H1 (cell line): ENCODE measurements at regions not wholly inside any gene's neighbourhood (a gene's known extent, or its start where the extent isn't known, plus 50 kb on each side); places are given as distances from the start of the nearest gene placed in this dataset.
"Not testable (repeated sequence)": the region's sequence is repeated elsewhere in the genome, so short reads cannot be mapped to it uniquely, and the experiment has no call there.

ENCODE experiments used
- BACH1 ChIP-seq: IDR thresholded peaks from 2 replicates; pipeline ENCODE4 v1.6.1; 2012; ENCODE audit warnings: low read length, improper control_type of control experiment
- BCL11A ChIP-seq, 2 experiments: IDR thresholded peaks; one replicate each; pipeline ENCODE4 v1.6.1; 2011; ENCODE audit warnings: low read depth in 2 of 2, low read length in 2 of 2, mild to moderate bottlenecking in 2 of 2
- CEBPB ChIP-seq: IDR thresholded peaks from 2 replicates; pipeline ENCODE4 v1.6.1; 2012; ENCODE audit warnings: low read depth, low read length
- EGR1 ChIP-seq: IDR thresholded peaks from 2 replicates; pipeline ENCODE4 v1.6.1; 2011; ENCODE audit warnings: low read depth, low read length, borderline replicate concordance
- EP300 ChIP-seq, 2 experiments: IDR thresholded peaks; 1 replicate in 1 of 2; 2 replicates in 1 of 2; pipeline ENCODE4 v1.6.1; 2011 to 2012; ENCODE audit warnings: low read depth in 2 of 2, low read length in 2 of 2, mild to moderate bottlenecking in 2 of 2, borderline replicate concordance in 1 of 2, inconsistent platforms in 1 of 2, moderate library complexity in 1 of 2
- GTF2F1 ChIP-seq: IDR thresholded peaks from 2 replicates; pipeline ENCODE4 v1.6.1; 2012; ENCODE audit warnings: low read depth, low read length, improper control_type of control experiment, borderline replicate concordance
- HDAC2 ChIP-seq, 2 experiments: fragments of 300-600 bp in 1 of 2; sonication (generic) in 1 of 2; IDR thresholded peaks; 2 replicates each; pipeline ENCODE4 v1.6.1; 2011 to 2012; ENCODE audit warnings: low read depth in 2 of 2, low read length in 2 of 2, mild to moderate bottlenecking in 2 of 2, moderate library complexity in 2 of 2, borderline replicate concordance in 1 of 2, inconsistent platforms in 1 of 2
- POLR2A ChIP-seq, 2 experiments: IDR thresholded peaks; 1 replicate in 1 of 2; 2 replicates in 1 of 2; pipeline ENCODE4 v1.6.1; 2011; ENCODE audit warnings: low read depth in 2 of 2, low read length in 2 of 2, mild to moderate bottlenecking in 2 of 2; ENCODE audit errors: control extremely low read depth in 1 of 2
- TAF1 ChIP-seq: IDR thresholded peaks from 2 replicates; pipeline ENCODE4 v1.6.1; 2011; ENCODE audit warnings: mild to moderate bottlenecking, low read depth, low read length
- YY1 ChIP-seq: IDR thresholded peaks from 2 replicates; pipeline ENCODE4 v1.6.1; 2011; ENCODE audit warnings: low read depth, mild to moderate bottlenecking, low read length
- ZNF274 ChIP-seq: IDR thresholded peaks from 2 replicates; pipeline ENCODE4 v1.7.0; 2012; ENCODE audit warnings: low read length, borderline replicate concordance; ENCODE audit errors: extremely low read depth
- TF ChIP-seq, protein P1 (sequence below), 3 experiments: IDR thresholded peaks; 1 replicate in 2 of 3; 2 replicates in 1 of 3; pipeline versions ENCODE4 v1.5.1 to v1.6.1; 2011; ENCODE audit warnings: low read length in 3 of 3, mild to moderate bottlenecking in 3 of 3, inconsistent platforms in 2 of 3, low read depth in 1 of 3, moderate library complexity in 1 of 3; ENCODE audit not compliant: insufficient read depth in 1 of 3; ENCODE audit errors: control extremely low read depth in 1 of 3
- TF ChIP-seq, protein P2 (sequence below): IDR thresholded peaks from 2 replicates; pipeline ENCODE4 v1.6.1; 2012; ENCODE audit warnings: low read length, inconsistent platforms
- TF ChIP-seq, protein P3 (sequence below): IDR thresholded peaks from 2 replicates; pipeline ENCODE4 v1.6.1; 2012; ENCODE audit warnings: inconsistent platforms

DNA sequence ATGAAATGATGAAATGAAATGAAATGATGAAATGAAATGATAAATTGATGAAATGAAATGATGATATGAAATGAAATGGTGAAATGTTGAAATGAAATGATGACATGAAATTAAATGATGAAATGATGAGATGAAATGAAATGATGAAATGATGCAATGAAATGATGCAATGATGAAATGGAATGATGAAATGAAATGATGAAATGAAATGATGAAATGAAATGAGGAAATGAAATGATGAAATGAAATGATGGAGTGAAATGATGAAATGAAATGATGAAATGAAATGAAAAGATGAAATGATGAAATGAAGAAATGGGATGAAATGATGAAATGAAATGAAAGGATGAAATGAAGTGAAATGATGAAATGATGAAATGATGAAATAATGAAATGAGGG lies 558.9 kb downstream of the TP53TG3F start:
- TF ChIP-seq, protein P1, sequence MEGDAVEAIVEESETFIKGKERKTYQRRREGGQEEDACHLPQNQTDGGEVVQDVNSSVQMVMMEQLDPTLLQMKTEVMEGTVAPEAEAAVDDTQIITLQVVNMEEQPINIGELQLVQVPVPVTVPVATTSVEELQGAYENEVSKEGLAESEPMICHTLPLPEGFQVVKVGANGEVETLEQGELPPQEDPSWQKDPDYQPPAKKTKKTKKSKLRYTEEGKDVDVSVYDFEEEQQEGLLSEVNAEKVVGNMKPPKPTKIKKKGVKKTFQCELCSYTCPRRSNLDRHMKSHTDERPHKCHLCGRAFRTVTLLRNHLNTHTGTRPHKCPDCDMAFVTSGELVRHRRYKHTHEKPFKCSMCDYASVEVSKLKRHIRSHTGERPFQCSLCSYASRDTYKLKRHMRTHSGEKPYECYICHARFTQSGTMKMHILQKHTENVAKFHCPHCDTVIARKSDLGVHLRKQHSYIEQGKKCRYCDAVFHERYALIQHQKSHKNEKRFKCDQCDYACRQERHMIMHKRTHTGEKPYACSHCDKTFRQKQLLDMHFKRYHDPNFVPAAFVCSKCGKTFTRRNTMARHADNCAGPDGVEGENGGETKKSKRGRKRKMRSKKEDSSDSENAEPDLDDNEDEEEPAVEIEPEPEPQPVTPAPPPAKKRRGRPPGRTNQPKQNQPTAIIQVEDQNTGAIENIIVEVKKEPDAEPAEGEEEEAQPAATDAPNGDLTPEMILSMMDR (IDR thresholded peaks at IDR 0.05; ENCODE audit: control extremely low read depth in 1 of 3, insufficient read depth in 1 of 3, low read depth in 1 of 3, low read length in 3 of 3): not testable (repeated sequence)
- not testable (repeated sequence) for TF ChIP-seq TAF1; YY1; ZNF274; BACH1; POLR2A (IDR thresholded peaks at IDR 0.05; ENCODE audit: control extremely low read depth in 1 of 2, low read depth in 2 of 2, low read length in 2 of 2); HDAC2 (IDR thresholded peaks at IDR 0.05; ENCODE audit: borderline replicate concordance in 1 of 2, low read depth in 2 of 2, low read length in 2 of 2); GTF2F1; EP300 (IDR thresholded peaks at IDR 0.05; ENCODE audit: borderline replicate concordance in 1 of 2, low read depth in 2 of 2, low read length in 2 of 2); CEBPB; BCL11A (IDR thresholded peaks at IDR 0.05; ENCODE audit: low read depth in 2 of 2, low read length in 2 of 2); EGR1
- TF ChIP-seq, protein P2, sequence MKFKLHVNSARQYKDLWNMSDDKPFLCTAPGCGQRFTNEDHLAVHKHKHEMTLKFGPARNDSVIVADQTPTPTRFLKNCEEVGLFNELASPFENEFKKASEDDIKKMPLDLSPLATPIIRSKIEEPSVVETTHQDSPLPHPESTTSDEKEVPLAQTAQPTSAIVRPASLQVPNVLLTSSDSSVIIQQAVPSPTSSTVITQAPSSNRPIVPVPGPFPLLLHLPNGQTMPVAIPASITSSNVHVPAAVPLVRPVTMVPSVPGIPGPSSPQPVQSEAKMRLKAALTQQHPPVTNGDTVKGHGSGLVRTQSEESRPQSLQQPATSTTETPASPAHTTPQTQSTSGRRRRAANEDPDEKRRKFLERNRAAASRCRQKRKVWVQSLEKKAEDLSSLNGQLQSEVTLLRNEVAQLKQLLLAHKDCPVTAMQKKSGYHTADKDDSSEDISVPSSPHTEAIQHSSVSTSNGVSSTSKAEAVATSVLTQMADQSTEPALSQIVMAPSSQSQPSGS: not testable (repeated sequence)
- TF ChIP-seq, protein P3, sequence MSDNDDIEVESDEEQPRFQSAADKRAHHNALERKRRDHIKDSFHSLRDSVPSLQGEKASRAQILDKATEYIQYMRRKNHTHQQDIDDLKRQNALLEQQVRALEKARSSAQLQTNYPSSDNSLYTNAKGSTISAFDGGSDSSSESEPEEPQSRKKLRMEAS: not testable (repeated sequence)
